Dedifferentiated amniotic fluid mesenchymal stem cell (primary cell): ENCODE measurements at regions not wholly inside any gene's neighbourhood (a gene's known extent, or its start where the extent isn't known, plus 50 kb on each side); places are given as distances from the start of the nearest gene placed in this dataset.
"Not testable (repeated sequence)": the region's sequence is repeated elsewhere in the genome, so short reads cannot be mapped to it uniquely, and the experiment has no call there.

ENCODE experiments used
- DNase-seq: peaks from one replicate; pipeline ENCODE4 v3.0.0-alpha.2; 2016; ENCODE audit errors: extremely low spot score

DNA sequence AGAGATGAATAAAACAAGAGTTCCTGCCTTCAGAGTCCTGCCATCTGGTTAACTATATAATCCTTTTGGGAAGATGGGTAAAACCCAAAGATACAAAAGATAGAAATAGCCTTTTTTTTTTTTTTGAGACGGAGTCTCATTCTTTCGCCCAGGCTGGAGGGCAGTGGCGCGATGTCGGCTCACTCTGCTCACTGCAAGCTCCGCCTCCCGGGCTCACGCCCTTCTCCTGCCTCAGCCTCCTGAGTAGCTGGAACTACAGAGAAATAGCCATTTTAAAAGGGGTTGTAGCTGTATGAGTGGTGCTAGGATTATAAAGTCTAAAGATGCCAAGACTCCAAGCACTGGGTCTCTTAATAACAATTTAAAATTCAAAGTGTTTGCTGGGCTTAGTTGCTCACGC, 97.2 kb downstream of the KDR start:
- no peak for DNase-seq

- no peak for DNase-seq
These were observed 97.8 kb downstream of the KDR start for GRCh38 chr4:55027596-55027995.

DNA sequence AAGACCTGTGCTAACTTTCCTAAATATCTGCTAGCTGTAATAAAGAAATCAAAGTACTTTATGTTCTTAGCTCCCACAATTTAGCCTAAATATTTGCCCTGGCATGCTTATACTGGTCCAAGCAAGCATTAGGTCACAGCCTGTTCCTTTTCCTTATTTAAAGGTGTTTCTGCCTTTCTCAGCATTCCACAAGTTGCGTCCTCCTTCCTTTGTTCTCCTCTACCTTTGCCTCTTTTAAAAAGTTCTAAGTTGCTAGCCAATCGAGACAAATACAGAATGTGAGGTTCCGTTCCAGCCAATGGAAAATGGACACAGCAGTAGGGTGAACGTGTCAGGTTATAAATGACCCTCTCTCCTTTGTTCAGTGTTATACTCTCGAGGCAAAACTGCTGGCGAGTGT, 99.9 kb downstream of the KDR start:
- DNase-seq, result not testable (repeated sequence)

DNA sequence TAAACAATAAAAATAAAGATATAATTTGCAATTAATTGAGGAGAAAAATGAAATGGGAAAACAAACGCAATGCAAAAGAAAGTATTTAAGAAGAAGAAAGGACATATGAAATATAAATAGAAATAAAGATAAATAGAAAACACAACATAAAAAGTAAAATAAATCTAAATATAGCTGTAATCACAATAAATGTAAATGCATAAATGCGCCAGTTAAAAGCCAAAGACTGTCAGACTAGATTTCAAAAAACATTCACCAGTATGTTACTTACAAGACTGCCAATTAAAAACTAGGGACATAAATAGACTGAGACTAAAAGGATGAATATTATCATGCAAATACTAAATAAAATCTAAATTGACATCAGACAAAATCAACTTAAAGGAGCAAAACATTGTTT, 102.4 kb downstream of the KDR start:
- no peak for DNase-seq

GRCh38 chr4:55021214-55021613, 104.2 kb downstream of the KDR start:
- no peak for DNase-seq

DNA sequence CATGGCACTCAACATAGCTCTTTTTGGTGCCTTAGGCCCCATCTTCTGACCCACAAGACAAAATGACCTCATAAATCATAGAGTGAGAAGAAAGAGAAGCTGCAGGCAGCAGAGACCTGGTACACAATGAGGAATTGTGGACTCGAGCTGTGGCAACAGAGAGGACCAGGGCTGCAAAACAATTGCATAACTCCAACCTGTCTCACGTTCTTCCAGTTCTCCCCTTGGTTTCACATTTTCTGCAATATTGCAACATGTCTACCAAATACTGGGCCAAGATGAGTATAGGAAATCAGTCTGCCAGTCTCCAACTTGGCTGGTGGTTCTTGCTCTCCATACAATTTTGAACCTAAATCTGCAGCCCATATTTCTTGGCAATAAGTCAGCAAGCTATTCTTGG, 105.3 kb downstream of the KDR start:
- DNase-seq, result no peak

DNA sequence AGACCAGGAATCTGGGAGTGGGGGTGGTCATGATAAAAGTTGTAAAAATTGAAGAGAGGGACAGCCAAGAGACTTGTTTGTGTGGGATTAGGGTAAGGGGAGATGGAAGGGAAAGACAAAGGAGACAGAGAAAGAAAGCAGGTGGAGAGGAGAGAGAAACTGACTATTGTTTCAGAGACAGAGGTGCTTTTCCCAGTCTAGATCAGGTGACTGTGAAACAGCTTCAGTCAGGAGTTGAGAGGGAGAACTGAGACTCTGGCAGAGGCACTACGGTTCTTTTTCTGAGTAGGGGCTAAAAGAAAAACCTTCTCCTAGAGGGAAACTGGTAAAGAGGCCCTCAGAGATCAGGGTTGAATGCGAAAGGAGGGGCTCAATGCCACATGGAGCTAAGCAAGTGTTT, 106.4 kb downstream of the KDR start:
- no peak for DNase-seq

DNA sequence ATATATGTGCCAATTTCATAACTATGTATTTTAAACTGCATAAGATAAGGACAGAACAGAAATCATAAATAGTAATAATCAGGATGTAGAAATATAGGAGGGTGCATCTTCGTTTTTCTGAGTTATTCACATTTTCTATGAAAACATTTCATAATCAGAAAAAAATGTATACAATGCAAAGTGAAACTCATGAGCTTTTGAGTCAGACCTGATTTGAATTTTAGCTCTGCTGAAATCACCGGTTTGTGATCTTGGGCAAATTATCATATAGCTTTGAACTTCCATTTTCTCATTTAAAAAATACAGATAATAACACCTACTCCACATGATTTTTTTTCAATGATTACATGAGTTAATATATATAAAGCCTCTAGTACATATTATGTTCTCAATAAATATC, 106.9 kb downstream of the KDR start:
- peak; percentile 30 for DNase-seq

DNA sequence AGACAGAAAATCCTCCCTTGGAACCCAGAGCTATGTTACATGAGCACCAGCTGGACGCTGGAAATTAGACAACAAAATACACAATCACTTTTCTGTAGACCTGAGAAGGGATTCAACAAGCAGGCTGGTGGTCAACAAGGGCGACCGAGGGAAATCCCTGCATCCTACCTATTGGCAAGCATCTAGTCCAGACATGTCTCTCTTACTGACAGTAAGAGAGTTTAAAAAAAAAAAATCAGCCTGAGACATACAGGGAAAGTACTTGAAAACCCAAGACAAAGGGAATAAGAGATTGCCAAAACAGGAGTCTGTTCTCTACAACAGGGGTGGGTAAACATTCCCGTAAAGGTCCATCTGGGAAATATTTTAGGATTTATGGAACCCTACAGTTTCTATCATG, 108.0 kb downstream of the KDR start:
- no peak for DNase-seq

- no peak for DNase-seq
These were observed 109.3 kb downstream of the KDR start for GRCh38 chr4:55016131-55016530.

DNA sequence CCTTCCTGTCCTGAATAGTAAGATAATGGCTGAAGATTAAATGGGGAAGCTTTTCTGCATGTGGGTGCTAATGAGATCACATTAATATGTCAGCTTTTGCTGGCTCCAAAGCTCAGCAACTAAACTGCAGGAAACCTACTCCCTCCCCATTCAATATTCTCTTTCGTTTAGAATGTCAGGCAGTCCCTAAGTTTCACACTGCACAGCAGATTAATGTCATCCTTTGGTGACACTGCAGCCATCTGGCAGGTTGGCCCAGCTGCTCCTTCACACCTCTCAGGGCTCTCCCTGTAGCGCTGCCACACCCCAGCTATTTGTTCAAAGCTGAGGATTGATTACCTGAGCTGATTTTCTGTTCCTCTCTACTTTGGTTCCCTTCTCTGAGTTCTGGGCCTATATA, 110.5 kb downstream of the KDR start:
- DNase-seq, result no peak

GRCh38 chr4:55013431-55013955, 111.9 kb downstream of the KDR start:
- DNase-seq, result no peak

- no peak for DNase-seq
These were observed 112.8 kb downstream of the KDR start for GRCh38 chr4:55012363-55013230.

- DNase-seq, result no peak
These were observed 113.6 kb downstream of the KDR start for GRCh38 chr4:55011761-55012160.

DNA sequence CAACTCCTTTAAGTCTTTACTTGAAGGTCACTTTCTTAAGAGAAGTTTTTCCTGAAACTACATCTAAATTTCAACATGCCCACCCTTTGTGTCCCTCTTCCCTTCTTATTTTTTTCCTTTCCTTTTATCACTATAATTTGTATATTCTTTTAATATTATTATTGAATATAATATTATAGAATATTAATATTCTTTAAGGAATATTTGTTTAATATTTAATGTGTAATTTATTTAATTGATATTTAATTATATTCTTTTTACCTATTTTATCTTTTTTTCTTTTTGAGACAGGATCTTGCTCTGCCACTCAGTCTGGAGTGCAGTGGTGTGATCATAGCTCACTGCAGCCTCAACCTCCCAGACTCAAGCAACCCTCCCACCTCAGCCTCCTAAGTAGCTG, 114.8 kb downstream of the KDR start:
- DNase-seq, result no peak

GRCh38 chr4:55008166-55009056, 117.0 kb downstream of the KDR start:
- DNase-seq, result no peak

DNA sequence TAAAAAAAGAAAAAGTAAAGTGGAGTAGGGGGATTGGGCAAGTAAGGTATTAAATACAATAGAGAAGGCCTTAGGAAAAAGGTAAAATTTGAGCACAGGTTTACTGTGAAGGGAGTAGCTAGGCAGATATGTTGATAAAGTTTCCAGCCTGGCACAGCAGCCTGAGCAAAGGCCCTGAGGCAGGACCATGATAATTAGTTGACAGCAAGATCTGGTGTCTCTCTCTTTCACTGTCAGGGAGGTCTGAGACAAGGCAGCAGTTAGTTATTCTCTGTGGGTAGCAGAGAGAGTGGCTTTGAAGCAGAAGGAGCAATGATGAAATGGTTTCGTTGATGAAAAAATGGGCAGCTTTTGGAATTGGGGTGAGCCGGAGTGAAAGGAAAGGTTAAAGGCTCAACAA, 119.5 kb downstream of the KDR start:
- DNase-seq, result no peak

DNA sequence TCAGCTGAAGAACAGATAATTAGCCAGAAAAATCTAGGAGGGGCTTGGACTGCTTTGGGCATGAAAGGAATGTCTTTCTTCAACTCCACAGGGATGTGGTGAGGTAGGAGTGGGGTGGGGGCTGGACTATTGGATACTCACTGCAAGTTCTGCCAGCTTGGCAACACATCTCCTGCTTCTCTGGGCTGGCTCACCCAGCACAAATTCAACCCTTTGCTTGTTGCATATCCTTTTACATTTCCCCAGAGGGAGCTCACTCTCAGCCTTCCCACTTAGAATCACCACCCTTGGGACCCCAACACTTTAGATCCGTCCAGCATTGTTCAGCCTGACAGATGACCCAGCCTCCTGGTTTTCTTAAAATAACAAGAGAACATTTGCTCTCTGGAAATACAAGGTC, 120.6 kb downstream of the KDR start:
- no peak for DNase-seq

DNA sequence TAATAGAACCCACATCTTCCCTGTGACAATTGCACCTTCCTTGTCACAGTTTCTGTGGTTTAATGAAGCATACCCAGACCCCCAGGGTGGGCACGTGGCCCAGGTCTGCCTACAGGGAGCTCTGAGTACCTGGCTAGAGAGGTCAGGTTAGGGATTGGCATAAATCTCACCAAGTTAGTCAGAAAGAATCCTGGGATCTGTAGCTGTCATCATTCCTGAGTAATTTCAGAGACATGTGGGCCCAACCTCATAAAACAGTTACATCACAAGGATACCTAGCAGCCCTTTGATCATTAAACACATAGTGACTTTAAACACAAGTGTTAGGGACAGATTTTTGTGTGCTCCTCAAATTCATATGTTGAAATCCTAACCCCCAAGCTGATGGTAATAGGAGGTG, 123.0 kb downstream of the KDR start:
- DNase-seq, result no peak

GRCh38 chr4:55001538-55001937, 123.9 kb downstream of the KDR start:
- DNase-seq, result no peak

DNA sequence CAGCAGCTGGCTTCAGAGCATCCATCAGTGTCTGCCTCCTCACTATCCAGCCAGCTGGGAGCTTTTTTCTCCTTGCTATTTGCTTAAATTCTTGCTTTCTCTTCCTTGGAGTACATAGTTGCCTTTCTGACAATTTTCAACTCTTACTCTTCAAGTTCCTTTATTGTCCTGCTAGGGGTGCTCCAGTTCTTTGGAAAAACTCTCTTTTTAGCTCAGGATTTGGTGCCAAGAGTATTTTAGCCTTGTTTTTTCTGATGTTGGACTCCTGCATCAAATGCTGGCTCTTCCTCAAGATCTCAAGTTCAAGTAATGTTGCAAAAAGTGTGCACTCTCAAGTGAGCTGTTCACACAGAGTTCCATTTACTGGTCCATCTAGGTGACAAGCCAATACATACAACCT, 126.4 kb downstream of the KDR start:
- no peak for DNase-seq

DNA sequence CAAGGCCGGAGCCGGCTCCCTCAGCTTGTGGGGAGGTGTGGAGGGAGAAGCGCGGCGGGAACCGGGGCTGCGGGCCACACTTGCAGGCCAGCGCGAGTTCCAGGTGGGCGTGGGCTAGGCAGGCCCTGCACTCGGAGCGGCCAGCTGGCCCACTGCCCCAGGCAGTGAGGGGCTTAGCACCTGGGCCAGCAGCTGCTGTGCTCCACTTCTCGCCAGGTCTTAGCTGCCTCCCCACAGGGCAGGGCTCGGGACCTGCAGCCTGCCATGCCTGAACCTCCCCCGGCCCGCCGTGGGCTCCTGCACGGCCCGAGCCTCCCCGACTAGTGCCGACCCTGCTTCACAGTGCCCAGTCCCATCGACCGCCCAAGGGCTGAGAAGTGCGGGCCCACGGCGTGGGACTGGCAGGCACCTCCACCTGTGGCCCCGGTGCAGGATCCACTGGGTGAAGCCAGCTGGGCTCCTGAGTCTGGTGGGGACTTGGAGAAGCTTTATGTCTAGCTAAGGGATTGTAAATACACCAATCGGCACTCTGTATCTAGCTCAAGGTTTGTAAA, 131.8 kb downstream of the KDR start:
- DNase-seq, result not testable (repeated sequence)
